Tibial nerve (tissue), 4 donors: ENCODE measurements at regions not wholly inside any gene's neighbourhood (a gene's known extent, or its start where the extent isn't known, plus 50 kb on each side); places are given as distances from the start of the nearest gene placed in this dataset.

Source experiments
- CTCF ChIP-seq, 5 experiments: fragments of 200-600 bp in 3 of 5; fragments of 450-650 bp in 2 of 5; sonication (generic) in 3 of 5; IDR thresholded peaks; one replicate each; pipeline ENCODE4 v1.5.1; 2016 to 2019; ENCODE audit warnings: antibody characterized with exemption in 5 of 5, mild to moderate bottlenecking in 3 of 5, moderate library complexity in 2 of 5
- EP300 ChIP-seq, 2 donors: sonication (generic); formaldehyde crosslinking; IDR thresholded peaks; one replicate each; pipeline ENCODE4 v1.6.1; 2017; ENCODE audit warnings: antibody characterized with exemption in 2 of 2, mild to moderate bottlenecking in 1 of 2
- POLR2A ChIP-seq, 2 donors: fragments of 450-650 bp; IDR thresholded peaks; one replicate each; pipeline ENCODE4 v1.6.1; 2017; ENCODE audit warnings: antibody characterized with exemption in 2 of 2, mild to moderate bottlenecking in 2 of 2, moderate library complexity in 2 of 2

- TF ChIP-seq CTCF (IDR thresholded peaks at IDR 0.05): no peak
- no peak for TF ChIP-seq EP300 (IDR thresholded peaks at IDR 0.05)
- no peak for TF ChIP-seq POLR2A (IDR thresholded peaks at IDR 0.05)
Measured at GRCh38 chr4:171221181-171221580, 592.0 kb upstream of the GALNTL6 start.
